Non-pigmented ciliary epithelial cell (primary cell): ENCODE measurements at regions not wholly inside any gene's neighbourhood (a gene's known extent, or its start where the extent isn't known, plus 50 kb on each side); places are given as distances from the start of the nearest gene placed in this dataset.
A peak's percentile ranks its signal among the peaks of the same experiment; 100 is the strongest.

Experiments
- DNase-seq: peaks from one replicate; pipeline ENCODE4 v3.0.0-alpha.2; 2010; ENCODE audit warnings: low read depth

- no peak for DNase-seq
These were observed 295.6 kb downstream of the UTRN start for GRCh38 chr6:144580771-144581170.

GRCh38 chr6:144581812-144582537, 296.8 kb downstream of the UTRN start:
- no peak for DNase-seq

- DNase-seq, result no peak
These were observed 297.9 kb downstream of the UTRN start for GRCh38 chr6:144582939-144583613.

- DNase-seq, result no peak
These were observed 298.4 kb downstream of the UTRN start for GRCh38 chr6:144583614-144583954.

GRCh38 chr6:144585217-144585814, 300.2 kb downstream of the UTRN start:
- no peak for DNase-seq

GRCh38 chr6:144586986-144587385, 301.9 kb downstream of the UTRN start:
- DNase-seq, result no peak

- no peak for DNase-seq
These were observed 303.7 kb downstream of the UTRN start for GRCh38 chr6:144588697-144589325.

GRCh38 chr6:144590532-144590931, 305.4 kb downstream of the UTRN start:
- no peak for DNase-seq

- DNase-seq, result no peak
These were observed 308.3 kb downstream of the UTRN start for GRCh38 chr6:144593392-144593791.

GRCh38 chr6:144594585-144594984, 309.4 kb downstream of the UTRN start:
- no peak for DNase-seq

GRCh38 chr6:144595266-144595665, 310.1 kb downstream of the UTRN start:
- DNase-seq, result peak; percentile 45

- DNase-seq, result no peak
These were observed 312.4 kb downstream of the UTRN start for GRCh38 chr6:144597511-144597910.

GRCh38 chr6:144599615-144600014, 314.5 kb downstream of the UTRN start:
- no peak for DNase-seq

GRCh38 chr6:144601221-144601620, 316.1 kb downstream of the UTRN start:
- no peak for DNase-seq

- no peak for DNase-seq
These were observed 317.5 kb downstream of the UTRN start for GRCh38 chr6:144602523-144603180.

GRCh38 chr6:144606083-144606482, 320.9 kb downstream of the UTRN start:
- no peak for DNase-seq

- DNase-seq, result no peak
These were observed 323.0 kb downstream of the UTRN start for GRCh38 chr6:144607998-144608735.

- no peak for DNase-seq
These were observed 327.7 kb downstream of the UTRN start for GRCh38 chr6:144612811-144613210.

GRCh38 chr6:144613859-144614258, 328.7 kb downstream of the UTRN start:
- DNase-seq, result no peak

- no peak for DNase-seq
These were observed 330.7 kb downstream of the UTRN start for GRCh38 chr6:144615870-144616269.

- no peak for DNase-seq
These were observed 332.1 kb downstream of the UTRN start for GRCh38 chr6:144617191-144617590.

GRCh38 chr6:144617708-144618107, 332.6 kb downstream of the UTRN start:
- no peak for DNase-seq
